HEK293T (cell line): ENCODE measurements at regions not wholly inside any gene's neighbourhood (a gene's known extent, or its start where the extent isn't known, plus 50 kb on each side); places are given as distances from the start of the nearest gene placed in this dataset.

Experiments used
- CTCF ChIA-PET: fragments of 350-600 bp; formaldehyde crosslinking; extraction: SDS; loops from one replicate; lab custom pipeline; 2021; ENCODE audit warnings: antibody characterized with exemption, inconsistent platforms; lab: Yijun Ruan, JAX
- POLR2A ChIA-PET: fragments of 350-600 bp; formaldehyde crosslinking; extraction: SDS; loops from one replicate; lab custom pipeline; 2020; ENCODE audit warnings: antibody characterized with exemption, inconsistent platforms; lab: Yijun Ruan, JAX
- DNase-seq: peaks from one replicate; pipeline ENCODE4 v3.0.0; 2012; ENCODE audit warnings: mixed read lengths; ENCODE audit errors: extremely low spot score
- ARNT ChIP-seq: fragments of 450-650 bp; IDR thresholded peaks from 2 replicates; pipeline ENCODE4 v1.6.1; 2017; ENCODE audit warnings: mild to moderate bottlenecking
- BHLHE40 ChIP-seq: fragments of 450-650 bp; IDR thresholded peaks from 2 replicates; pipeline ENCODE4 v1.6.1; 2016; ENCODE audit warnings: mild to moderate bottlenecking, moderate library complexity, borderline replicate concordance
- CTBP1 ChIP-seq: fragments of 450-650 bp; IDR thresholded peaks from 2 replicates; pipeline ENCODE4 v1.6.1; 2016; ENCODE audit warnings: borderline replicate concordance
- ELF4 ChIP-seq: fragments of 450-650 bp; IDR thresholded peaks from 2 replicates; pipeline ENCODE4 v1.6.1; 2017; ENCODE audit warnings: antibody characterized with exemption
- FOXA1 ChIP-seq: fragments of 450-650 bp; IDR thresholded peaks from 2 replicates; pipeline ENCODE4 v1.6.1; 2016; ENCODE audit warnings: mild to moderate bottlenecking
- FOXK2 ChIP-seq: fragments of 450-650 bp; IDR thresholded peaks from 2 replicates; pipeline ENCODE4 v1.6.1; 2016; ENCODE audit warnings: mild to moderate bottlenecking
- FOXM1 ChIP-seq: fragments of 450-650 bp; IDR thresholded peaks from 2 replicates; pipeline ENCODE4 v1.6.1; 2017; ENCODE audit warnings: mild to moderate bottlenecking, borderline replicate concordance
- HDGF ChIP-seq: fragments of 450-650 bp; IDR thresholded peaks from 2 replicates; pipeline ENCODE4 v1.6.1; 2017; ENCODE audit warnings: antibody characterized with exemption, borderline replicate concordance
- L3MBTL2 ChIP-seq: fragments of 450-650 bp; conservative IDR thresholded peaks from 2 replicates; pipeline ENCODE4 v1.6.1; 2016; ENCODE audit warnings: mild to moderate bottlenecking
- LEF1 ChIP-seq: fragments of 450-650 bp; IDR thresholded peaks from 2 replicates; pipeline ENCODE4 v1.6.1; 2017; ENCODE audit warnings: mild to moderate bottlenecking, borderline replicate concordance
- NFRKB ChIP-seq: fragments of 450-650 bp; IDR thresholded peaks from 2 replicates; pipeline ENCODE4 v1.6.1; 2016; ENCODE audit warnings: mild to moderate bottlenecking, moderate library complexity
- SP1 ChIP-seq: fragments of 450-650 bp; IDR thresholded peaks from 2 replicates; pipeline ENCODE4 v1.6.1; 2017
- SUZ12 ChIP-seq: fragments of 450-650 bp; IDR thresholded peaks from 2 replicates; pipeline ENCODE4 v1.6.1; 2016; ENCODE audit warnings: mild to moderate bottlenecking
- TARDBP ChIP-seq: fragments of 450-650 bp; IDR thresholded peaks from 2 replicates; pipeline ENCODE4 v1.6.1; 2016
- ZNF384 ChIP-seq: fragments of 450-650 bp; IDR thresholded peaks from 2 replicates; pipeline ENCODE4 v1.6.1; 2016
- TF ChIP-seq, protein P1 (sequence below): fragments of 450-650 bp; IDR thresholded peaks from 2 replicates; pipeline ENCODE4 v1.6.1; 2016

GRCh38 chr15:67981848-67982247 is 72.3 kb upstream of the PIAS1 start:
- TF ChIP-seq BHLHE40: no peak
- no peak for TF ChIP-seq HDGF
- TF ChIP-seq TARDBP: no peak
- no peak for TF ChIP-seq LEF1
- no peak for TF ChIP-seq ZNF384
- no peak for TF ChIP-seq CTBP1
- no peak for TF ChIP-seq SUZ12
- TF ChIP-seq FOXA1: no peak
- TF ChIP-seq L3MBTL2: no peak
- TF ChIP-seq NFRKB: no peak
- no peak for TF ChIP-seq FOXK2
- TF ChIP-seq ARNT: no peak
- TF ChIP-seq, protein P1, sequence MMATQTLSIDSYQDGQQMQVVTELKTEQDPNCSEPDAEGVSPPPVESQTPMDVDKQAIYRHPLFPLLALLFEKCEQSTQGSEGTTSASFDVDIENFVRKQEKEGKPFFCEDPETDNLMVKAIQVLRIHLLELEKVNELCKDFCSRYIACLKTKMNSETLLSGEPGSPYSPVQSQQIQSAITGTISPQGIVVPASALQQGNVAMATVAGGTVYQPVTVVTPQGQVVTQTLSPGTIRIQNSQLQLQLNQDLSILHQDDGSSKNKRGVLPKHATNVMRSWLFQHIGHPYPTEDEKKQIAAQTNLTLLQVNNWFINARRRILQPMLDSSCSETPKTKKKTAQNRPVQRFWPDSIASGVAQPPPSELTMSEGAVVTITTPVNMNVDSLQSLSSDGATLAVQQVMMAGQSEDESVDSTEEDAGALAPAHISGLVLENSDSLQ: no peak
- TF ChIP-seq FOXM1: no peak
- no peak for TF ChIP-seq SP1
- no peak for TF ChIP-seq ELF4
- ChIA-PET CTCF (no interaction called here), POLR2A (no interaction called here)
- no peak for DNase-seq

DNA sequence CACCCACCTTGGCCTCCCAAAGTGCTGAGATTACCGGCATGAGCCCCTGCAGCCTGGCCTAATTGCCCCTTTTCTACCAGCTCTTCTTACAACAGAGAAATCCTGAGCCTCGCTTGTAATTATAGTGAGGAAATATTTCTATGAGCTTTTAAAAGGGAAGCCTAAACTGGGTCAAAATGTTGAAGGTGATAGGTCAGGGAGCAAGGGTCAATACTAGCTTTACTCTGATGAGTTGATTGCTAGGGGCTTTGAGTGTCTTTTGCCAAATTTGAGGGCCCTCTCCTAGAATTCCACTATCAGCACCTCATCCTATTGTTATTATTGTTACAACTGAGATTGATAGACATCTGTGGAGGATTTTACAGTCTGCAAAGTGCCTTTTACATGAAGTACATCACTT is 62.4 kb upstream of the PIAS1 start:
- CTCF ChIA-PET: no interaction called here
- TF ChIP-seq FOXA1 (no peak), CTBP1 (no peak)
- POLR2A ChIA-PET: no interaction called here
- no peak for DNase-seq

- TF ChIP-seq FOXA1 (no peak), FOXK2 (no peak), TARDBP (no peak), ELF4 (no peak), HDGF (no peak), ARNT (no peak), ZNF384 (no peak), NFRKB (no peak), LEF1 (no peak), BHLHE40 (no peak), FOXM1 (no peak), SUZ12 (no peak), L3MBTL2 (no peak), SP1 (no peak), CTBP1 (no peak)
- TF ChIP-seq, protein P1: no peak
- ChIA-PET POLR2A (no interaction called here), CTCF (no interaction called here)
- DNase-seq: no peak
These were observed 61.7 kb upstream of the PIAS1 start for GRCh38 chr15:67992411-67992810.

- DNase-seq: no peak
- CTCF ChIA-PET: no interaction called here
- TF ChIP-seq ELF4 (no peak), L3MBTL2 (no peak)
- POLR2A ChIA-PET: no interaction called here
These were observed 61.3 kb upstream of the PIAS1 start for GRCh38 chr15:67992834-67993233.

DNA sequence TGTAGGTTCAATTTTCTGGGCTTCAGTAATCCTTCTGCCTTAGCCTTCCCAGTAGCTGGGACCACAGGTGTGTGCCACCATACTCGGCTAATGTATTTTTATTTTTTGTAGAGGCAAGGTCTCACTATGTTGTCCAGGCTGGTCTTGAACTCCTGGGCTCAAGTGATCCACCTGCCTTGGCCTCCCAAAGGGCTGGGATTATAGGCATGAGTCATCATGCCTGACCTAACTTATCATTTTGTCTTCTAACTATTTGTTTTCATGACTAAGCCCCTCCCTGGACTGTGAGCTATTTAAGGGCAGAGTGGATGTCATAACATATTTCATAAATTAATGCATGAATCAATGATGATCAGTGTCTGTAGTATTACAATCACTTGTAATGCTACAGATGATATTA is 56.1 kb upstream of the PIAS1 start:
- ChIA-PET CTCF (no interaction called here), POLR2A (interaction anchor here (1.9 kb wide), 1 partner anchor 56 kb away, joined by 6 read pairs; the partner anchor contains the start of gene PIAS1)
- no peak for DNase-seq
- TF ChIP-seq SP1 (no peak), NFRKB (no peak), FOXM1 (no peak)

DNA sequence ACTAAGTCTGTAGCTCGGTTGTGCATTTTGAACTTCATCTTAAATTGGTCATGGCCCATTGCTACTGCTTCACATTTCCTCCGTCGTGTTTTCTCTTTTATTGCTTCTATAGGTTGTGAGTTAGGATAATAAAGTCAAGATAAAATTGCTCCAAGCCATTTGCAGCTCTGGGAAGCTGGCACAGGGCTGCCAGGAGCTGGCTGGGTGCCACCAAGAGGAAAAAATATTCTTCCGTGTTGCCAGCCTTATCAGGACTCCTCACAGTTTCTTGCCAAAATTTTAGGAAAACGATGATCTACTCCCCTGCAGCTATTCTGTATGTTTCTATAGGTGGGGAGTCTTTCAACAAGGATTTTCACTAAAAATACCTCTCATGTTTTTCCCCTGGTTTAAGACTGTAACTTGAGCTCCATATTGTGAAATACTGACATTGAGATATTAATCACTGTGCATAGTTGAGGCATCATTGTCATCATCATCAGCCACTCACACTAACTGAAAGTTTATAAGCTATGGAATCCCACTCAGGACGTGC is 55.4 kb upstream of the PIAS1 start:
- TF ChIP-seq, protein P1: peak; percentile 66; the same call in 1 of the 2 replicates
- no peak for TF ChIP-seq SP1
- no peak for DNase-seq
- ChIA-PET POLR2A (interaction anchor here (1.9 kb wide), 1 partner anchor 55 kb away, joined by 6 read pairs; the partner anchor contains the start of gene PIAS1), CTCF (interaction anchor here (0.5 kb wide), 1 partner anchor 19 kb away, joined by 3 read pairs; no protein-coding TSS in a partner anchor)

GRCh38 chr15:67999320-68000100 is 54.6 kb upstream of the PIAS1 start:
- CTCF ChIA-PET: no interaction called here
- POLR2A ChIA-PET: interaction anchor here (1.9 kb wide), 1 partner anchor 54 kb away, joined by 6 read pairs; the partner anchor contains the start of gene PIAS1
- TF ChIP-seq SUZ12 (no peak), ELF4 (no peak), L3MBTL2 (no peak), FOXA1 (no peak), LEF1 (no peak), ARNT (no peak), TARDBP (no peak), BHLHE40 (no peak), FOXK2 (no peak), NFRKB (no peak)
- TF ChIP-seq, protein P1: no peak
- DNase-seq: no peak
